ENCODE measurements at regions not wholly inside any gene's neighbourhood (a gene's known extent, or its start where the extent isn't known, plus 50 kb on each side); places are given as distances from the start of the nearest gene placed in this dataset.

GRCh38 chr3:170811515-170811914 lies 58.5 kb downstream of the RPL22L1 start (continued):
- TF ChIP-seq CTCFL (IDR thresholded peaks at IDR 0.05; ENCODE audit: borderline replicate concordance, insufficient read depth, low read depth, low read length, poor library complexity, severe bottlenecking) (no peak), ZMIZ1 (IDR thresholded peaks at IDR 0.05; ENCODE audit: low read depth in 2 of 2, low read length in 2 of 2) (no peak), CHCHD3 (CRISPR knock-in tag; IDR thresholded peaks at IDR 0.05) (peak; percentile 30; the same call in 1 of the 2 replicates), FOSL1 (tag; conservative IDR thresholded peaks at IDR 0.05) (peak; percentile 64), ZNF445 (CRISPR knock-in tag; IDR thresholded peaks at IDR 0.05; ENCODE audit: low read depth) (no peak), L3MBTL2 (IDR thresholded peaks at IDR 0.05) (no peak), ZBTB12 (CRISPR knock-in tag; IDR thresholded peaks at IDR 0.05) (no peak), FOXO4 (CRISPR knock-in tag; IDR thresholded peaks at IDR 0.05) (no peak), SMC3 (conservative IDR thresholded peaks at IDR 0.05; ENCODE audit: insufficient read depth, low read depth, low read length) (no peak), RBM25 (IDR thresholded peaks at IDR 0.05; ENCODE audit: low read depth, low read length, severe bottlenecking) (no peak), KAT8 (IDR thresholded peaks at IDR 0.05; ENCODE audit: low read depth) (no peak), DIDO1 (tag; IDR thresholded peaks at IDR 0.05; ENCODE audit: low read depth) (no peak)
- TF ChIP-seq, protein P1, sequence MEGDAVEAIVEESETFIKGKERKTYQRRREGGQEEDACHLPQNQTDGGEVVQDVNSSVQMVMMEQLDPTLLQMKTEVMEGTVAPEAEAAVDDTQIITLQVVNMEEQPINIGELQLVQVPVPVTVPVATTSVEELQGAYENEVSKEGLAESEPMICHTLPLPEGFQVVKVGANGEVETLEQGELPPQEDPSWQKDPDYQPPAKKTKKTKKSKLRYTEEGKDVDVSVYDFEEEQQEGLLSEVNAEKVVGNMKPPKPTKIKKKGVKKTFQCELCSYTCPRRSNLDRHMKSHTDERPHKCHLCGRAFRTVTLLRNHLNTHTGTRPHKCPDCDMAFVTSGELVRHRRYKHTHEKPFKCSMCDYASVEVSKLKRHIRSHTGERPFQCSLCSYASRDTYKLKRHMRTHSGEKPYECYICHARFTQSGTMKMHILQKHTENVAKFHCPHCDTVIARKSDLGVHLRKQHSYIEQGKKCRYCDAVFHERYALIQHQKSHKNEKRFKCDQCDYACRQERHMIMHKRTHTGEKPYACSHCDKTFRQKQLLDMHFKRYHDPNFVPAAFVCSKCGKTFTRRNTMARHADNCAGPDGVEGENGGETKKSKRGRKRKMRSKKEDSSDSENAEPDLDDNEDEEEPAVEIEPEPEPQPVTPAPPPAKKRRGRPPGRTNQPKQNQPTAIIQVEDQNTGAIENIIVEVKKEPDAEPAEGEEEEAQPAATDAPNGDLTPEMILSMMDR (IDR thresholded peaks at IDR 0.05 in 2 of 3, conservative IDR thresholded peaks at IDR 0.05 in 1 of 3; ENCODE audit: insufficient read depth in 2 of 3, low read depth in 1 of 3, low read length in 3 of 3), result no peak
- TF ChIP-seq, protein P2, sequence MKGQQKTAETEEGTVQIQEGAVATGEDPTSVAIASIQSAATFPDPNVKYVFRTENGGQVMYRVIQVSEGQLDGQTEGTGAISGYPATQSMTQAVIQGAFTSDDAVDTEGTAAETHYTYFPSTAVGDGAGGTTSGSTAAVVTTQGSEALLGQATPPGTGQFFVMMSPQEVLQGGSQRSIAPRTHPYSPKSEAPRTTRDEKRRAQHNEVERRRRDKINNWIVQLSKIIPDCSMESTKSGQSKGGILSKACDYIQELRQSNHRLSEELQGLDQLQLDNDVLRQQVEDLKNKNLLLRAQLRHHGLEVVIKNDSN (CRISPR knock-in tag; IDR thresholded peaks at IDR 0.05), result no peak
- TF ChIP-seq, protein P3, sequence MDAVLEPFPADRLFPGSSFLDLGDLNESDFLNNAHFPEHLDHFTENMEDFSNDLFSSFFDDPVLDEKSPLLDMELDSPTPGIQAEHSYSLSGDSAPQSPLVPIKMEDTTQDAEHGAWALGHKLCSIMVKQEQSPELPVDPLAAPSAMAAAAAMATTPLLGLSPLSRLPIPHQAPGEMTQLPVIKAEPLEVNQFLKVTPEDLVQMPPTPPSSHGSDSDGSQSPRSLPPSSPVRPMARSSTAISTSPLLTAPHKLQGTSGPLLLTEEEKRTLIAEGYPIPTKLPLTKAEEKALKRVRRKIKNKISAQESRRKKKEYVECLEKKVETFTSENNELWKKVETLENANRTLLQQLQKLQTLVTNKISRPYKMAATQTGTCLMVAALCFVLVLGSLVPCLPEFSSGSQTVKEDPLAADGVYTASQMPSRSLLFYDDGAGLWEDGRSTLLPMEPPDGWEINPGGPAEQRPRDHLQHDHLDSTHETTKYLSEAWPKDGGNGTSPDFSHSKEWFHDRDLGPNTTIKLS (IDR thresholded peaks at IDR 0.05; ENCODE audit: borderline replicate concordance, low read depth), result no peak

Measured in K562 (cell line).